Neural crest cell (in vitro differentiated cells): ENCODE measurements at regions not wholly inside any gene's neighbourhood (a gene's known extent, or its start where the extent isn't known, plus 50 kb on each side); places are given as distances from the start of the nearest gene placed in this dataset.

Experiments
- DNase-seq: peaks from one replicate; pipeline ENCODE4 v3.0.0; 2021; ENCODE audit warnings: low read depth, mixed read lengths, low spot score
- H3K27ac Mint-ChIP-seq: one replicate; pipeline ENCODE4 v1.8.0; 2021; ENCODE audit warnings: mild to moderate bottlenecking, mixed read lengths; ENCODE audit not compliant: unreplicated experiment
- H3K27me3 Mint-ChIP-seq: 2 replicates; pipeline ENCODE4 v1.8.0; 2021; ENCODE audit warnings: low read depth, mild to moderate bottlenecking, mixed read lengths
- H3K36me3 Mint-ChIP-seq: 2 replicates; pipeline ENCODE4 v1.8.0; 2021; ENCODE audit warnings: low read depth, mild to moderate bottlenecking, mixed read lengths
- H3K4me1 Mint-ChIP-seq: 2 replicates; pipeline ENCODE4 v1.8.0; 2021; ENCODE audit warnings: mixed read lengths
- H3K4me3 Mint-ChIP-seq: one replicate; pipeline ENCODE4 v1.8.0; 2021; ENCODE audit warnings: mild to moderate bottlenecking, mixed read lengths
- H3K9me3 Mint-ChIP-seq: 2 replicates; pipeline ENCODE4 v1.8.0; 2021; ENCODE audit warnings: mixed read lengths
- TF ChIP-seq, protein P1 (sequence below): fragments of 200-600 bp; sonication (generic); conservative IDR thresholded peaks from 2 replicates; pipeline ENCODE4 v1.5.0; 2021; ENCODE audit warnings: antibody characterized with exemption, mild to moderate bottlenecking

GRCh38 chr2:6171294-6171693 lies 479.1 kb downstream of the SOX11 start:
- H3K27ac Mint-ChIP-seq, result no peak overlapping the region
- H3K9me3 Mint-ChIP-seq, result peaks cover 11% of the 10 kb centered on the region
- no peaks in the 10 kb centered on the region for H3K27me3 Mint-ChIP-seq
- DNase-seq, result no peak
- H3K36me3 Mint-ChIP-seq, result peaks cover 11% of the 10 kb centered on the region
- no peak overlapping the region for H3K4me3 Mint-ChIP-seq
- TF ChIP-seq, protein P1, sequence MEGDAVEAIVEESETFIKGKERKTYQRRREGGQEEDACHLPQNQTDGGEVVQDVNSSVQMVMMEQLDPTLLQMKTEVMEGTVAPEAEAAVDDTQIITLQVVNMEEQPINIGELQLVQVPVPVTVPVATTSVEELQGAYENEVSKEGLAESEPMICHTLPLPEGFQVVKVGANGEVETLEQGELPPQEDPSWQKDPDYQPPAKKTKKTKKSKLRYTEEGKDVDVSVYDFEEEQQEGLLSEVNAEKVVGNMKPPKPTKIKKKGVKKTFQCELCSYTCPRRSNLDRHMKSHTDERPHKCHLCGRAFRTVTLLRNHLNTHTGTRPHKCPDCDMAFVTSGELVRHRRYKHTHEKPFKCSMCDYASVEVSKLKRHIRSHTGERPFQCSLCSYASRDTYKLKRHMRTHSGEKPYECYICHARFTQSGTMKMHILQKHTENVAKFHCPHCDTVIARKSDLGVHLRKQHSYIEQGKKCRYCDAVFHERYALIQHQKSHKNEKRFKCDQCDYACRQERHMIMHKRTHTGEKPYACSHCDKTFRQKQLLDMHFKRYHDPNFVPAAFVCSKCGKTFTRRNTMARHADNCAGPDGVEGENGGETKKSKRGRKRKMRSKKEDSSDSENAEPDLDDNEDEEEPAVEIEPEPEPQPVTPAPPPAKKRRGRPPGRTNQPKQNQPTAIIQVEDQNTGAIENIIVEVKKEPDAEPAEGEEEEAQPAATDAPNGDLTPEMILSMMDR, result no peak
- H3K4me1 Mint-ChIP-seq, result no peaks in the 10 kb centered on the region

DNA sequence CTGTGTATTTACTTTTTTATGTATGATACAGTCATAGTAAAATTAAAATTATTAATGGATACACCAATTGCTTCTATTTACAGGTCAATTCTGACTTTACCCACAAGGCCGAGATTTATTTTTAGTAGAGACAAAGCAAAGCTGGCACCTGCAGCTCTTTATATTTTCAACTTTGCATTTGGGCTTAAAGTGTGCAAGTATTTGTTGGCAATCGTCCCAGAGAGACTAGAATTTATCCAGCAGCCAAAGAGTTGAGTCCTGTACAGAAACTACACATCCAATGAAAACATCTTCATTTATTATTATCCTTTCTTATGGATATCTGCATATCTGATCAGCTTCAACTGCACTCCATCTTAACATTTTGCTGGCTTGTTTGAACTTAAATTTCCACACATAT lies 485.6 kb downstream of the SOX11 start:
- TF ChIP-seq, protein P1, result no peak
- Mint-ChIP-seq H3K36me3 (peaks cover 11% of the 10 kb centered on the region), H3K4me1 (peaks cover 27% of the 10 kb centered on the region), H3K27ac (no peak overlapping the region), H3K9me3 (peaks cover 14% of the 10 kb centered on the region), H3K4me3 (no peak overlapping the region), H3K27me3 (no peaks in the 10 kb centered on the region)
- DNase-seq, result no peak

DNA sequence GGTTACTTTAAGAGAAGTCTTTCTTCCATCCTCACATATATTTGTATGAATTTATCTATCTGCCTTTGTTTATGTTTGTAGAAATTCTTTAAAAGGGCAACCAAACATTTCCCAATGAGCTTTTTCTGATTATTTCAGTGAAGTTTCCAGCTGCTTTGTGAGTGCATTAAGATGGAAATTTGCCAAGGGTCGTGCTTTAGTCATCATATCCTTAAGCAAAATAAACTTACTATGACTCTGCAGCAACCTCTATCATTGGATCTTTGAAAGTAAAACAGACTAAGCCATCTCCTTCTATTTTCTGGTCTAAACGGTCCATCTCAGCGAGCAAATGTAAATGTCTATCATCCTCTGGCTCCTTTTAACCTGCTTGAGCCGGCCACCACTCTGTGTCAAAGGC lies 489.3 kb downstream of the SOX11 start:
- TF ChIP-seq, protein P1, result no peak
- DNase-seq, result no peak
- Mint-ChIP-seq H3K4me1 (peaks cover 58% of the 10 kb centered on the region), H3K27ac (no peak overlapping the region), H3K9me3 (peaks cover 8% of the 10 kb centered on the region), H3K36me3 (no peaks in the 10 kb centered on the region), H3K4me3 (no peak overlapping the region), H3K27me3 (no peaks in the 10 kb centered on the region)

DNA sequence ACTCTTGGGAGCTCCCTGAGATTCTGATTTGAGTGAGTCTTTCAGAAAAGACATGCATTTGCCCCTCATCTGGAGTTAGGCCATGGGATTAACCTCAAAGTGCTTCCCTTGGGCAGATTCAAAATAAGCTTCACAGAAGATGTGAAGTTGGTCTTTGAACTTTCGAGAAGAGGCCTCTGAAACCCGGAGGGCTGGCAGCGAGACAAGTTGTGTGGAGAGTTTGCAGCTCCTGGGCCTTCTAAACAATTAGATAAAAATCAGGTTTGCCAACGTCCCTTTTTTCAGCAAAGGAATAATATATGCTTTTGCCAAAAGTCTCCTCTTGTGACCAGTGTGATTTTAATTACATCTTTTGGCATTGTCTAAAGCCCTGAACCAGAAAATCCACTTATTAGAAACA lies 489.7 kb downstream of the SOX11 start:
- TF ChIP-seq, protein P1, result no peak
- no peak for DNase-seq
- Mint-ChIP-seq H3K4me3 (no peak overlapping the region), H3K4me1 (peaks cover 62% of the 10 kb centered on the region), H3K27me3 (no peaks in the 10 kb centered on the region), H3K9me3 (peaks cover 8% of the 10 kb centered on the region), H3K27ac (peak overlapping the region; percentile 0), H3K36me3 (no peaks in the 10 kb centered on the region)

GRCh38 chr2:6183226-6183625 lies 491.0 kb downstream of the SOX11 start:
- Mint-ChIP-seq H3K4me3 (peak overlapping the region; percentile 8), H3K27me3 (no peaks in the 10 kb centered on the region), H3K4me1 (peaks cover 70% of the 10 kb centered on the region), H3K36me3 (no peaks in the 10 kb centered on the region), H3K9me3 (peaks cover 8% of the 10 kb centered on the region), H3K27ac (peak overlapping the region; percentile 91)
- TF ChIP-seq, protein P1, result no peak
- no peak for DNase-seq
